ENCODE measurements at regions not wholly inside any gene's neighbourhood (a gene's known extent, or its start where the extent isn't known, plus 50 kb on each side); places are given as distances from the start of the nearest gene placed in this dataset.
"Not testable (repeated sequence)": the region's sequence is repeated elsewhere in the genome, so short reads cannot be mapped to it uniquely, and the experiment has no call there.

- TF ChIP-seq CTCF, POLR2A (IDR thresholded peaks at IDR 0.05): not testable (repeated sequence)
These were observed 370.8 kb upstream of the CNTN3 start for GRCh38 chr3:74985028-74985904.

All from right lobe of liver (tissue), 4 donors.